ENCODE measurements at regions not wholly inside any gene's neighbourhood (a gene's known extent, or its start where the extent isn't known, plus 50 kb on each side); places are given as distances from the start of the nearest gene placed in this dataset.

- in situ Hi-C loops (cut with HindIII; ENCODE audit: low sequenced_read_pairs) = no loop called here
These were observed 143.8 kb upstream of the ARID2 start for GRCh38 chr12:45585522-45586230.

- in situ Hi-C loops (cut with HindIII; ENCODE audit: low sequenced_read_pairs) = no loop called here
These were observed 143.0 kb upstream of the ARID2 start for GRCh38 chr12:45586486-45586885.

- in situ Hi-C loops (cut with HindIII; ENCODE audit: low sequenced_read_pairs) = no loop called here
These were observed 142.5 kb upstream of the ARID2 start for GRCh38 chr12:45587012-45587411.

- in situ Hi-C loops (cut with HindIII; ENCODE audit: low sequenced_read_pairs) = no loop called here
These were observed 141.5 kb upstream of the ARID2 start for GRCh38 chr12:45587877-45588533.

- in situ Hi-C loops (cut with HindIII; ENCODE audit: low sequenced_read_pairs) = no loop called here
These were observed 138.9 kb upstream of the ARID2 start for GRCh38 chr12:45590646-45591045.

- in situ Hi-C loops (cut with HindIII; ENCODE audit: low sequenced_read_pairs) = no loop called here
These were observed 137.9 kb upstream of the ARID2 start for GRCh38 chr12:45591635-45592034.

GRCh38 chr12:45596366-45596765 is 133.1 kb upstream of the ARID2 start:
- in situ Hi-C loops (cut with HindIII; ENCODE audit: low sequenced_read_pairs) = no loop called here

GRCh38 chr12:45598336-45598735 is 131.2 kb upstream of the ARID2 start:
- in situ Hi-C loops (cut with HindIII; ENCODE audit: low sequenced_read_pairs) = no loop called here

- in situ Hi-C loops (cut with HindIII; ENCODE audit: low sequenced_read_pairs) = no loop called here
These were observed 130.7 kb upstream of the ARID2 start for GRCh38 chr12:45598761-45599160.

- in situ Hi-C loops (cut with HindIII; ENCODE audit: low sequenced_read_pairs) = no loop called here
These were observed 130.3 kb upstream of the ARID2 start for GRCh38 chr12:45599196-45599595.

- in situ Hi-C loops (cut with HindIII; ENCODE audit: low sequenced_read_pairs) = no loop called here
These were observed 128.1 kb upstream of the ARID2 start for GRCh38 chr12:45601390-45601789.

- in situ Hi-C loops (cut with HindIII; ENCODE audit: low sequenced_read_pairs) = no loop called here
These were observed 127.6 kb upstream of the ARID2 start for GRCh38 chr12:45601888-45602287.

GRCh38 chr12:45605624-45606023 is 123.9 kb upstream of the ARID2 start:
- in situ Hi-C loops (cut with HindIII; ENCODE audit: low sequenced_read_pairs) = no loop called here

GRCh38 chr12:45611061-45611460 is 118.4 kb upstream of the ARID2 start:
- in situ Hi-C loops (cut with HindIII; ENCODE audit: low sequenced_read_pairs) = no loop called here

GRCh38 chr12:45611495-45611894 is 118.0 kb upstream of the ARID2 start:
- in situ Hi-C loops (cut with HindIII; ENCODE audit: low sequenced_read_pairs) = no loop called here

GRCh38 chr12:45612044-45612794 is 117.3 kb upstream of the ARID2 start:
- in situ Hi-C loops (cut with HindIII; ENCODE audit: low sequenced_read_pairs) = no loop called here

GRCh38 chr12:45613296-45613695 is 116.2 kb upstream of the ARID2 start:
- in situ Hi-C loops (cut with HindIII; ENCODE audit: low sequenced_read_pairs) = no loop called here

GRCh38 chr12:45613855-45614254 is 115.7 kb upstream of the ARID2 start:
- in situ Hi-C loops (cut with HindIII; ENCODE audit: low sequenced_read_pairs) = no loop called here

GRCh38 chr12:45615268-45615667 is 114.2 kb upstream of the ARID2 start:
- in situ Hi-C loops (cut with HindIII; ENCODE audit: low sequenced_read_pairs) = no loop called here

- in situ Hi-C loops (cut with HindIII; ENCODE audit: low sequenced_read_pairs) = no loop called here
These were observed 109.8 kb upstream of the ARID2 start for GRCh38 chr12:45619736-45620135.

GRCh38 chr12:45621703-45622102 is 107.8 kb upstream of the ARID2 start:
- in situ Hi-C loops (cut with HindIII; ENCODE audit: low sequenced_read_pairs) = no loop called here

Data from endothelial cell of hepatic sinusoid (primary cell).